ENCODE measurements at regions not wholly inside any gene's neighbourhood (a gene's known extent, or its start where the extent isn't known, plus 50 kb on each side); places are given as distances from the start of the nearest gene placed in this dataset.

GRCh38 chr10:4267086-4267773, 482.2 kb upstream of the KLF6 start:
- DNase-seq: no peak

GRCh38 chr10:4266416-4267085, 481.5 kb upstream of the KLF6 start:
- DNase-seq: no peak

GRCh38 chr10:4265964-4266363, 481.0 kb upstream of the KLF6 start:
- DNase-seq: no peak

- DNase-seq: no peak
Observed at GRCh38 chr10:4264209-4264865, 479.3 kb upstream of the KLF6 start.

GRCh38 chr10:4263601-4263921, 478.6 kb upstream of the KLF6 start:
- DNase-seq: no peak

GRCh38 chr10:4262870-4263600, 478.0 kb upstream of the KLF6 start:
- DNase-seq: no peak

- no peak for DNase-seq
Observed at GRCh38 chr10:4262449-4262848, 477.4 kb upstream of the KLF6 start.

GRCh38 chr10:4260483-4261124, 475.6 kb upstream of the KLF6 start:
- no peak for DNase-seq

GRCh38 chr10:4257939-4258465, 473.0 kb upstream of the KLF6 start:
- no peak for DNase-seq

GRCh38 chr10:4256971-4257370, 472.0 kb upstream of the KLF6 start:
- no peak for DNase-seq

- no peak for DNase-seq
Observed at GRCh38 chr10:4255751-4256150, 470.7 kb upstream of the KLF6 start.

GRCh38 chr10:4254101-4254994, 469.3 kb upstream of the KLF6 start:
- DNase-seq: no peak

- no peak for DNase-seq
Observed at GRCh38 chr10:4252701-4253100, 467.7 kb upstream of the KLF6 start.

GRCh38 chr10:4250587-4250887, 465.5 kb upstream of the KLF6 start:
- DNase-seq: no peak

- DNase-seq: no peak
Observed at GRCh38 chr10:4249841-4250586, 465.0 kb upstream of the KLF6 start.

GRCh38 chr10:4247379-4247778, 462.4 kb upstream of the KLF6 start:
- no peak for DNase-seq

- DNase-seq: no peak
Observed at GRCh38 chr10:4246881-4247358, 461.9 kb upstream of the KLF6 start.

- no peak for DNase-seq
Observed at GRCh38 chr10:4243651-4244050, 458.6 kb upstream of the KLF6 start.

GRCh38 chr10:4243169-4243568, 458.2 kb upstream of the KLF6 start:
- DNase-seq: no peak

- no peak for DNase-seq
Observed at GRCh38 chr10:4242561-4243035, 457.6 kb upstream of the KLF6 start.
